GM12865 (cell line): ENCODE measurements at regions not wholly inside any gene's neighbourhood (a gene's known extent, or its start where the extent isn't known, plus 50 kb on each side); places are given as distances from the start of the nearest gene placed in this dataset.

Source experiments
- DNase-seq: peaks from one replicate; pipeline ENCODE4 v3.0.0; 2010; ENCODE audit warnings: low read depth
- H3K4me3 ChIP-seq: 2 replicates; pipeline ENCODE4 v1.5.1; 2011; ENCODE audit warnings: mild to moderate bottlenecking, low read depth, low read length, control low read depth
- CTCF ChIP-seq: IDR thresholded peaks from 2 replicates; pipeline ENCODE4 v1.5.1; 2011; ENCODE audit warnings: low read length, control low read depth, low read depth, inconsistent platforms; ENCODE audit not compliant: insufficient read depth; ENCODE audit errors: missing control alignments

GRCh38 chr2:220000080-220000479, 372.6 kb downstream of the SLC4A3 start:
- no peak overlapping the region for H3K4me3 ChIP-seq
- DNase-seq, result no peak
- no peak for TF ChIP-seq CTCF

- H3K4me3 ChIP-seq, result no peak overlapping the region
- TF ChIP-seq CTCF, result no peak
- DNase-seq, result no peak
These were observed 373.2 kb downstream of the SLC4A3 start for GRCh38 chr2:220000586-220000985.

- no peak overlapping the region for H3K4me3 ChIP-seq
- no peak for TF ChIP-seq CTCF
- no peak for DNase-seq
These were observed 374.3 kb downstream of the SLC4A3 start for GRCh38 chr2:220001751-220002150.

GRCh38 chr2:220002251-220002650, 374.8 kb downstream of the SLC4A3 start:
- no peak for DNase-seq
- TF ChIP-seq CTCF, result no peak
- H3K4me3 ChIP-seq, result no peak overlapping the region

- TF ChIP-seq CTCF, result no peak
- H3K4me3 ChIP-seq, result no peak overlapping the region
- no peak for DNase-seq
These were observed 375.3 kb downstream of the SLC4A3 start for GRCh38 chr2:220002699-220003098.

GRCh38 chr2:220005362-220005761, 377.9 kb downstream of the SLC4A3 start:
- H3K4me3 ChIP-seq, result no peak overlapping the region
- no peak for DNase-seq
- TF ChIP-seq CTCF, result no peak

- H3K4me3 ChIP-seq, result no peak overlapping the region
- DNase-seq, result no peak
- no peak for TF ChIP-seq CTCF
These were observed 378.8 kb downstream of the SLC4A3 start for GRCh38 chr2:220006152-220006621.
